ENCODE measurements at regions not wholly inside any gene's neighbourhood (a gene's known extent, or its start where the extent isn't known, plus 50 kb on each side); places are given as distances from the start of the nearest gene placed in this dataset.

- TF ChIP-seq CTCF (IDR thresholded peaks at IDR 0.05; ENCODE audit: insufficient read depth, missing control alignments): no peak
- no peak for DNase-seq (ENCODE audit: insufficient read length, low spot score)
- FAIRE-seq: no peak
Measured at GRCh38 chr14:22168092-22168955, 420.7 kb downstream of the DAD1 start.

GRCh38 chr14:22164616-22165015 lies 424.4 kb downstream of the DAD1 start:
- FAIRE-seq: no peak
- DNase-seq (ENCODE audit: insufficient read length, low spot score): no peak
- no peak for TF ChIP-seq CTCF (IDR thresholded peaks at IDR 0.05; ENCODE audit: insufficient read depth, missing control alignments)

DNA sequence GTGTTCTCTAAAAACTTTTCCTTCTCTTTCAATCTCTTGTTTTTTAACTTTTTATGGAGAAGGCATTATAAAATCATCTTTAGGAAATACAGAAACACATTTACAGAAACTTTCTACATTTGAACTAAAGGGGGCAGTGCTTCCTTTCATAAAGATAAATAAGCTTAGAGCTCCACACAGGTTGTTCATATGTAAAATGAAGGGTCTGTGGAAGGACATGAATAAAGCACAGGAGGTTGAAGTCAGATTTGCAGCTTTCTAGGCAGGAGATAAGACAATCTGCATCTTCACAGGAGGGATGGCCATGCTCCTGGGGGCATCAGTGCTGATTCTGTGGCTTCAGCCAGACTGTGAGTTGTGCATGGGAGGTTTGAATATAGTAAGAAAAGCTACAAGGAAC lies 426.0 kb downstream of the DAD1 start:
- FAIRE-seq (no peak), DNase-seq (ENCODE audit: insufficient read length, low spot score) (no peak)
- peak; percentile 4 for TF ChIP-seq CTCF (IDR thresholded peaks at IDR 0.05; ENCODE audit: insufficient read depth, missing control alignments)

DNA sequence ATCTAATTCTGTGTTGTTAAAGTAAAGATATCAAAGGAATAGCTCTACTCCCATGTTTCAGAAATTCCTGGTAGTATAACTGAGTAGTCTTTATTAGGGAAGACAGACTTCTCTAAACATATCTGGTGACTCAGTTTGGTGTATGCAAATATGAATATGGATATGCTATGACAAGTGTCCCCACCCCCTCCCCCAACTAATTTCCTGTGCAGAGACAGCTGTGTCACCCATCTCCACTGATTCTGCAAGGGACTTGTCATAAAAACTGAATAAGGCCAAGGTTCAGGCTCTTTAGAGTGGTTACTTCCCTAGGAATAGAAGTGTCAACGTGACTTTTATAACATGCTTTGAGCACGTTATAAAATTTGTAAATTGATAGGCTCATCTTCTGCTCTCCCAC lies 429.1 kb downstream of the DAD1 start:
- no peak for FAIRE-seq

DNA sequence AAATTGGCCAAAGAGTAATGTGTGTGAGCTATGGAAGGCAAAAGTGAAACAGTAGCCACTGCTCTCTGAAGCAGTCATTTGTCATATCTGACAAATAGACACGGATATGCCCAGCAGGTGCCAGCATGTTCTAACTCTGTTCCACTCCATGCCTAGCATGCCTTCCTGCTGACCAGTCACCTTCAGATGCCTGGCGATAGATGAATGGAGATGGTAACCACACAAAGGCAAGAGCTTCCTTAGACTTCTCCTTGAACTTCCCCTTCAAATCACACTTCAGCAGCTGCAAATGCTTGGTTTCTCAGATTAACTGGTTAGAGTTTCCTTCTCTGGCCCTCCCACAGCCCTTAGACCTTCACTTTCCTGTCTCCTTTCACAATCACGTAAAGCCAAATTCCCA lies 429.9 kb downstream of the DAD1 start:
- DNase-seq (ENCODE audit: insufficient read length, low spot score): no peak
- TF ChIP-seq CTCF (IDR thresholded peaks at IDR 0.05; ENCODE audit: insufficient read depth, missing control alignments): no peak
- no peak for FAIRE-seq

More for the DNA sequence above, 429.1 kb downstream of the DAD1 start:
- DNase-seq (ENCODE audit: insufficient read length, low spot score): no peak
- no peak for TF ChIP-seq CTCF (IDR thresholded peaks at IDR 0.05; ENCODE audit: insufficient read depth, missing control alignments)

DNA sequence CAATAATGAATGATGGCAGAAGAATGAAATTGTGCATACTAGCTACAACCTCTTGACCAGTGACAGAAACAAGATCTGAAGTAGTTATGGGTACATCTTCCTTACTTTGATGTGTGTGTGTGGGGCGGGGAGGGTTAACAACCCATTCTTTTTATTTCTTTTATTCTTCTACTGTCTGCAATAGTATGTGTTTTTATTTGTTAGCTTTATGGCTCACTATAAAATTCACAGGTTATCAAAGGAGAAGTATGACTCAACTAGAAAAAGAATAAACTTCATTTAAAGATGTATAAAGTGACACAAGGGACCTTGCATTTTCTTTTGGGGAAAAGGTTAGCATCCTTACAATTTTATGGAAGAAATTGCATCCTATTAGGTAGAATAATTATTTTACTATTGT lies 430.5 kb downstream of the DAD1 start:
- no peak for FAIRE-seq
- no peak for TF ChIP-seq CTCF (IDR thresholded peaks at IDR 0.05; ENCODE audit: insufficient read depth, missing control alignments)

DNA sequence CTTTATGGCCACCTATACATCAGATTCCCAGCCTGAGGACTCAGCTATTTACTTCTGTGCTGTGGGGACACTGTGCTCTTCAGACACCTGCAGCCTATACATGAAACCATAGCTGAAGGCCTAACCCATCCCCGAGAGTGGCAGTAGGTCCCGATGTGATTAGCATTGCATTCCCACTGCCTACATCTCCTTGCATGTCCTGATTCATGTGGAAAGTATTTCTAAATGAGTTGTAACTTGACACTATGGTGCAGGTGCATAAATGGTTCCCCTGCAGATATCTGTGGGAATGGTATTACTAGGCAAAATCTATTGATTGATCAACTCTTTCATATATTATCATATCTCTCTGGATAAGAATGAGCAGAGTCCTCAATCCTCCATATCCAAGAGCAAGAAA lies 433.5 kb downstream of the DAD1 start:
- FAIRE-seq (no peak), DNase-seq (ENCODE audit: insufficient read length, low spot score) (no peak)
- no peak for TF ChIP-seq CTCF (IDR thresholded peaks at IDR 0.05; ENCODE audit: insufficient read depth, missing control alignments)

More for the DNA sequence above, 430.5 kb downstream of the DAD1 start:
- no peak for DNase-seq (ENCODE audit: insufficient read length, low spot score)

Measured in D721Med (cell line).